ENCODE measurements at regions not wholly inside any gene's neighbourhood (a gene's known extent, or its start where the extent isn't known, plus 50 kb on each side); places are given as distances from the start of the nearest gene placed in this dataset.

- H3K9me3 ChIP-seq (ENCODE audit: control insufficient read depth in 2 of 2, low read length in 2 of 2): peaks cover 0 to 6% of the 10 kb centered on the region in 2 donors
- H3K4me3 ChIP-seq (ENCODE audit: low read length in 2 of 2): no peak overlapping the region
- no peak overlapping the region for H3K9ac ChIP-seq (ENCODE audit: low read length in 2 of 2)
- no peaks in the 10 kb centered on the region for H3K4me1 ChIP-seq (ENCODE audit: control insufficient read depth, insufficient read depth, low read length)
- no peak overlapping the region for H3K27ac ChIP-seq (ENCODE audit: low read length)
- H3K27me3 ChIP-seq (ENCODE audit: control insufficient read depth in 1 of 2, insufficient read depth in 2 of 2, low read length in 2 of 2): no peaks in the 10 kb centered on the region
- H3K36me3 ChIP-seq (ENCODE audit: control insufficient read depth in 2 of 2, insufficient read depth in 2 of 2, low read length in 2 of 2): no peaks in the 10 kb centered on the region
These were observed 287.1 kb upstream of the RAG2 start for GRCh38 chr11:36885154-36885553.

- Histone ChIP-seq H3K27ac (ENCODE audit: low read length) (no peak overlapping the region), H3K9me3 (ENCODE audit: control insufficient read depth in 2 of 2, low read length in 2 of 2) (peaks cover 0 to 5% of the 10 kb centered on the region in 2 donors), H3K4me3 (ENCODE audit: low read length in 2 of 2) (no peak overlapping the region), H3K27me3 (ENCODE audit: control insufficient read depth in 1 of 2, insufficient read depth in 2 of 2, low read length in 2 of 2) (no peaks in the 10 kb centered on the region), H3K4me1 (ENCODE audit: control insufficient read depth, insufficient read depth, low read length) (no peaks in the 10 kb centered on the region), H3K36me3 (ENCODE audit: control insufficient read depth in 2 of 2, insufficient read depth in 2 of 2, low read length in 2 of 2) (no peaks in the 10 kb centered on the region), H3K9ac (ENCODE audit: low read length in 2 of 2) (no peak overlapping the region)
These were observed 280.7 kb upstream of the RAG2 start for GRCh38 chr11:36878737-36879136.

- H3K27ac ChIP-seq (ENCODE audit: low read length): no peak overlapping the region
- no peaks in the 10 kb centered on the region for H3K9me3 ChIP-seq (ENCODE audit: control insufficient read depth in 2 of 2, low read length in 2 of 2)
- no peaks in the 10 kb centered on the region for H3K36me3 ChIP-seq (ENCODE audit: control insufficient read depth in 2 of 2, insufficient read depth in 2 of 2, low read length in 2 of 2)
- H3K9ac ChIP-seq (ENCODE audit: low read length in 2 of 2): no peak overlapping the region
- H3K4me3 ChIP-seq (ENCODE audit: low read length in 2 of 2): no peak overlapping the region
- no peaks in the 10 kb centered on the region for H3K4me1 ChIP-seq (ENCODE audit: control insufficient read depth, insufficient read depth, low read length)
- no peaks in the 10 kb centered on the region for H3K27me3 ChIP-seq (ENCODE audit: control insufficient read depth in 1 of 2, insufficient read depth in 2 of 2, low read length in 2 of 2)
These were observed 279.1 kb upstream of the RAG2 start for GRCh38 chr11:36877149-36877548.

GRCh38 chr11:36876266-36876665 is 278.2 kb upstream of the RAG2 start:
- no peak overlapping the region for H3K4me3 ChIP-seq (ENCODE audit: low read length in 2 of 2)
- no peaks in the 10 kb centered on the region for H3K27me3 ChIP-seq (ENCODE audit: control insufficient read depth in 1 of 2, insufficient read depth in 2 of 2, low read length in 2 of 2)
- no peak overlapping the region for H3K9ac ChIP-seq (ENCODE audit: low read length in 2 of 2)
- H3K4me1 ChIP-seq (ENCODE audit: control insufficient read depth, insufficient read depth, low read length): no peaks in the 10 kb centered on the region
- no peaks in the 10 kb centered on the region for H3K9me3 ChIP-seq (ENCODE audit: control insufficient read depth in 2 of 2, low read length in 2 of 2)
- no peak overlapping the region for H3K27ac ChIP-seq (ENCODE audit: low read length)
- H3K36me3 ChIP-seq (ENCODE audit: control insufficient read depth in 2 of 2, insufficient read depth in 2 of 2, low read length in 2 of 2): no peaks in the 10 kb centered on the region

GRCh38 chr11:36874291-36874690 is 276.3 kb upstream of the RAG2 start:
- Histone ChIP-seq H3K4me3 (ENCODE audit: low read length in 2 of 2) (no peak overlapping the region), H3K27ac (ENCODE audit: low read length) (no peak overlapping the region), H3K9me3 (ENCODE audit: control insufficient read depth in 2 of 2, low read length in 2 of 2) (no peaks in the 10 kb centered on the region)

GRCh38 chr11:36870361-36870760 is 272.3 kb upstream of the RAG2 start:
- Histone ChIP-seq H3K4me1 (ENCODE audit: control insufficient read depth, insufficient read depth, low read length) (no peaks in the 10 kb centered on the region), H3K9ac (ENCODE audit: low read length in 2 of 2) (no peak overlapping the region), H3K9me3 (ENCODE audit: control insufficient read depth in 2 of 2, low read length in 2 of 2) (no peaks in the 10 kb centered on the region), H3K27me3 (ENCODE audit: control insufficient read depth in 1 of 2, insufficient read depth in 2 of 2, low read length in 2 of 2) (no peaks in the 10 kb centered on the region), H3K36me3 (ENCODE audit: control insufficient read depth in 2 of 2, insufficient read depth in 2 of 2, low read length in 2 of 2) (no peaks in the 10 kb centered on the region), H3K27ac (ENCODE audit: low read length) (no peak overlapping the region), H3K4me3 (ENCODE audit: low read length in 2 of 2) (no peak overlapping the region)

More at GRCh38 chr11:36874291-36874690, 276.3 kb upstream of the RAG2 start:
- Histone ChIP-seq H3K36me3 (ENCODE audit: control insufficient read depth in 2 of 2, insufficient read depth in 2 of 2, low read length in 2 of 2) (no peaks in the 10 kb centered on the region), H3K9ac (ENCODE audit: low read length in 2 of 2) (no peak overlapping the region), H3K4me1 (ENCODE audit: control insufficient read depth, insufficient read depth, low read length) (no peaks in the 10 kb centered on the region), H3K27me3 (ENCODE audit: control insufficient read depth in 1 of 2, insufficient read depth in 2 of 2, low read length in 2 of 2) (no peaks in the 10 kb centered on the region)

GRCh38 chr11:36868380-36868779 is 270.3 kb upstream of the RAG2 start:
- Histone ChIP-seq H3K27ac (ENCODE audit: low read length) (no peak overlapping the region), H3K9me3 (ENCODE audit: control insufficient read depth in 2 of 2, low read length in 2 of 2) (no peaks in the 10 kb centered on the region), H3K9ac (ENCODE audit: low read length in 2 of 2) (no peak overlapping the region), H3K27me3 (ENCODE audit: control insufficient read depth in 1 of 2, insufficient read depth in 2 of 2, low read length in 2 of 2) (no peaks in the 10 kb centered on the region), H3K4me1 (ENCODE audit: control insufficient read depth, insufficient read depth, low read length) (no peaks in the 10 kb centered on the region), H3K4me3 (ENCODE audit: low read length in 2 of 2) (no peak overlapping the region), H3K36me3 (ENCODE audit: control insufficient read depth in 2 of 2, insufficient read depth in 2 of 2, low read length in 2 of 2) (no peaks in the 10 kb centered on the region)

GRCh38 chr11:36865846-36866245 is 267.8 kb upstream of the RAG2 start:
- Histone ChIP-seq H3K9ac (ENCODE audit: low read length in 2 of 2) (no peak overlapping the region), H3K4me3 (ENCODE audit: low read length in 2 of 2) (no peak overlapping the region), H3K9me3 (ENCODE audit: control insufficient read depth in 2 of 2, low read length in 2 of 2) (no peaks in the 10 kb centered on the region), H3K36me3 (ENCODE audit: control insufficient read depth in 2 of 2, insufficient read depth in 2 of 2, low read length in 2 of 2) (no peaks in the 10 kb centered on the region), H3K27ac (ENCODE audit: low read length) (no peak overlapping the region), H3K4me1 (ENCODE audit: control insufficient read depth, insufficient read depth, low read length) (no peaks in the 10 kb centered on the region), H3K27me3 (ENCODE audit: control insufficient read depth in 1 of 2, insufficient read depth in 2 of 2, low read length in 2 of 2) (no peaks in the 10 kb centered on the region)

- no peaks in the 10 kb centered on the region for H3K27me3 ChIP-seq (ENCODE audit: control insufficient read depth in 1 of 2, insufficient read depth in 2 of 2, low read length in 2 of 2)
- H3K4me3 ChIP-seq (ENCODE audit: low read length in 2 of 2): no peak overlapping the region
- H3K4me1 ChIP-seq (ENCODE audit: control insufficient read depth, insufficient read depth, low read length): no peaks in the 10 kb centered on the region
- H3K27ac ChIP-seq (ENCODE audit: low read length): no peak overlapping the region
- no peak overlapping the region for H3K9ac ChIP-seq (ENCODE audit: low read length in 2 of 2)
- no peaks in the 10 kb centered on the region for H3K9me3 ChIP-seq (ENCODE audit: control insufficient read depth in 2 of 2, low read length in 2 of 2)
- no peaks in the 10 kb centered on the region for H3K36me3 ChIP-seq (ENCODE audit: control insufficient read depth in 2 of 2, insufficient read depth in 2 of 2, low read length in 2 of 2)
These were observed 256.8 kb upstream of the RAG2 start for GRCh38 chr11:36854875-36855274.

- no peaks in the 10 kb centered on the region for H3K9me3 ChIP-seq (ENCODE audit: control insufficient read depth in 2 of 2, low read length in 2 of 2)
- no peaks in the 10 kb centered on the region for H3K27me3 ChIP-seq (ENCODE audit: control insufficient read depth in 1 of 2, insufficient read depth in 2 of 2, low read length in 2 of 2)
- H3K4me3 ChIP-seq (ENCODE audit: low read length in 2 of 2): no peak overlapping the region
- H3K9ac ChIP-seq (ENCODE audit: low read length in 2 of 2): no peak overlapping the region
- no peaks in the 10 kb centered on the region for H3K4me1 ChIP-seq (ENCODE audit: control insufficient read depth, insufficient read depth, low read length)
- no peak overlapping the region for H3K27ac ChIP-seq (ENCODE audit: low read length)
- H3K36me3 ChIP-seq (ENCODE audit: control insufficient read depth in 2 of 2, insufficient read depth in 2 of 2, low read length in 2 of 2): no peaks in the 10 kb centered on the region
These were observed 250.6 kb upstream of the RAG2 start for GRCh38 chr11:36848660-36849059.

- H3K27me3 ChIP-seq (ENCODE audit: control insufficient read depth in 1 of 2, insufficient read depth in 2 of 2, low read length in 2 of 2): no peaks in the 10 kb centered on the region
- H3K36me3 ChIP-seq (ENCODE audit: control insufficient read depth in 2 of 2, insufficient read depth in 2 of 2, low read length in 2 of 2): no peaks in the 10 kb centered on the region
- no peak overlapping the region for H3K9ac ChIP-seq (ENCODE audit: low read length in 2 of 2)
- no peaks in the 10 kb centered on the region for H3K4me1 ChIP-seq (ENCODE audit: control insufficient read depth, insufficient read depth, low read length)
- H3K4me3 ChIP-seq (ENCODE audit: low read length in 2 of 2): no peak overlapping the region
- no peaks in the 10 kb centered on the region for H3K9me3 ChIP-seq (ENCODE audit: control insufficient read depth in 2 of 2, low read length in 2 of 2)
- no peak overlapping the region for H3K27ac ChIP-seq (ENCODE audit: low read length)
These were observed 242.3 kb upstream of the RAG2 start for GRCh38 chr11:36840378-36840777.
